ENCODE measurements at regions not wholly inside any gene's neighbourhood (a gene's known extent, or its start where the extent isn't known, plus 50 kb on each side); places are given as distances from the start of the nearest gene placed in this dataset.

GRCh38 chr21:38956856-38957571, 151.3 kb downstream of the ETS2 start:
- no peaks in the 10 kb centered on the region for H3K36me3 ChIP-seq (ENCODE audit: control insufficient read depth in 2 of 2, insufficient read depth in 1 of 2, low read length in 2 of 2)
- no peak overlapping the region for H3K27ac ChIP-seq (ENCODE audit: extremely low read depth, low read depth, low read length)
- H3K9me3 ChIP-seq (ENCODE audit: control insufficient read depth, insufficient read depth, low read depth, low read length) = no peaks in the 10 kb centered on the region
- no peak for TF ChIP-seq ZNF37A (tag by site-specific recombination; IDR thresholded peaks at IDR 0.05)
- TF ChIP-seq ZNF24 (tag by site-specific recombination; IDR thresholded peaks at IDR 0.05) = peak; percentile 17; the same call in 1 of the 2 replicates
- TF ChIP-seq OSR2 (tag by site-specific recombination; IDR thresholded peaks at IDR 0.05) = 0 out of 2 replicates have a peak, but pooled peaks have one; percentile 29
- TF ChIP-seq ZNF621 (tag by site-specific recombination; IDR thresholded peaks at IDR 0.05) = no peak
- TF ChIP-seq PRDM1 (tag by site-specific recombination; IDR thresholded peaks at IDR 0.05) = peak; percentile 12; the same call in 1 of the 2 replicates
- 0 out of 2 replicates have a peak, but pooled peaks have one; percentile 33 for TF ChIP-seq ZNF184 (tag by site-specific recombination; IDR thresholded peaks at IDR 0.05)
- peak; percentile 41; the same call in 1 of the 2 replicates for TF ChIP-seq ZBTB20 (tag by site-specific recombination; IDR thresholded peaks at IDR 0.05)
- peaks cover 13% of the 10 kb centered on the region for H3K4me1 ChIP-seq (ENCODE audit: control insufficient read depth, insufficient read depth, low read length)
- no peak overlapping the region for H3K4me3 ChIP-seq (ENCODE audit: low read depth, low read length)
- ChIA-PET POLR2A (no interaction called here), CTCF (interaction anchor here (1.3 to 2.1 kb wide), 2 partner anchors 10 to 222 kb away, joined by 3 to 7 read pairs; no protein-coding TSS in a partner anchor)

- CTCF ChIA-PET = interaction anchor here (0.7 to 2.1 kb wide), 3 partner anchors 11 to 222 kb away, joined by 3 to 7 read pairs (median 3); no protein-coding TSS in a partner anchor
- Histone ChIP-seq H3K4me3 (ENCODE audit: low read depth, low read length) (no peak overlapping the region), H3K9me3 (ENCODE audit: control insufficient read depth, insufficient read depth, low read depth, low read length) (no peaks in the 10 kb centered on the region), H3K36me3 (ENCODE audit: control insufficient read depth in 2 of 2, insufficient read depth in 1 of 2, low read length in 2 of 2) (no peaks in the 10 kb centered on the region), H3K4me1 (ENCODE audit: control insufficient read depth, insufficient read depth, low read length) (peaks cover 13% of the 10 kb centered on the region), H3K27ac (ENCODE audit: extremely low read depth, low read depth, low read length) (no peak overlapping the region)
- POLR2A ChIA-PET = no interaction called here
- TF ChIP-seq ZNF549 (tag by site-specific recombination; IDR thresholded peaks at IDR 0.05) = no peak
- no peak for TF ChIP-seq ZNF416 (tag by site-specific recombination; IDR thresholded peaks at IDR 0.05)
- no peak for TF ChIP-seq ZNF830 (tag by site-specific recombination; IDR thresholded peaks at IDR 0.05; ENCODE audit: low read depth)
- TF ChIP-seq ZNF394 (tag by site-specific recombination; IDR thresholded peaks at IDR 0.05; ENCODE audit: borderline replicate concordance) = no peak
- TF ChIP-seq ZNF610 (tag by site-specific recombination; IDR thresholded peaks at IDR 0.05; ENCODE audit: borderline replicate concordance) = no peak
- no peak for TF ChIP-seq ZBTB7A (tag by site-specific recombination; IDR thresholded peaks at IDR 0.05; ENCODE audit: low read depth)
- no peak for TF ChIP-seq ZNF639 (tag by site-specific recombination; IDR thresholded peaks at IDR 0.05)
- no peak for TF ChIP-seq ZBTB21 (tag by site-specific recombination; IDR thresholded peaks at IDR 0.05)
- TF ChIP-seq ZNF843 (tag by site-specific recombination; IDR thresholded peaks at IDR 0.05) = no peak
- no peak for TF ChIP-seq ZNF214 (tag by site-specific recombination; IDR thresholded peaks at IDR 0.05; ENCODE audit: borderline replicate concordance)
- no peak for TF ChIP-seq REPIN1 (tag by site-specific recombination; IDR thresholded peaks at IDR 0.05; ENCODE audit: low read depth)
- no peak for TF ChIP-seq ZNF510 (tag by site-specific recombination; IDR thresholded peaks at IDR 0.05; ENCODE audit: insufficient replicate concordance)
Observed at GRCh38 chr21:38956521-38956855, 150.8 kb downstream of the ETS2 start.

- no peak overlapping the region for H3K4me3 ChIP-seq (ENCODE audit: low read depth, low read length)
- no peaks in the 10 kb centered on the region for H3K9me3 ChIP-seq (ENCODE audit: control insufficient read depth, insufficient read depth, low read depth, low read length)
- ChIA-PET POLR2A (no interaction called here), CTCF (interaction anchor here (0.7 kb wide), 1 partner anchor 15 kb away, joined by 3 read pairs; no protein-coding TSS in a partner anchor)
- TF ChIP-seq ZNF341 (tag by site-specific recombination; IDR thresholded peaks at IDR 0.05; ENCODE audit: low read depth) = no peak
- TF ChIP-seq ZNF623 (tag by site-specific recombination; IDR thresholded peaks at IDR 0.05) = no peak
- TF ChIP-seq ZNF513 (tag by site-specific recombination; IDR thresholded peaks at IDR 0.05) = no peak
- TF ChIP-seq ZNF157 (tag by site-specific recombination; IDR thresholded peaks at IDR 0.05) = no peak
- TF ChIP-seq YY2 (tag by site-specific recombination; IDR thresholded peaks at IDR 0.05) = no peak
- TF ChIP-seq ZNF175 (tag by site-specific recombination; IDR thresholded peaks at IDR 0.05) = no peak
- TF ChIP-seq ZNF707 (tag by site-specific recombination; IDR thresholded peaks at IDR 0.05) = no peak
- no peak for TF ChIP-seq ZNF184 (tag by site-specific recombination; IDR thresholded peaks at IDR 0.05)
- peaks cover 13% of the 10 kb centered on the region for H3K4me1 ChIP-seq (ENCODE audit: control insufficient read depth, insufficient read depth, low read length)
- H3K36me3 ChIP-seq (ENCODE audit: control insufficient read depth in 2 of 2, insufficient read depth in 1 of 2, low read length in 2 of 2) = no peaks in the 10 kb centered on the region
- no peak overlapping the region for H3K27ac ChIP-seq (ENCODE audit: extremely low read depth, low read depth, low read length)
Observed at GRCh38 chr21:38956007-38956406, 150.3 kb downstream of the ETS2 start.
